22Rv1 (cell line): ENCODE measurements at regions not wholly inside any gene's neighbourhood (a gene's known extent, or its start where the extent isn't known, plus 50 kb on each side); places are given as distances from the start of the nearest gene placed in this dataset.

Source experiments
- CTCF ChIP-seq: fragments of 450-650 bp; IDR thresholded peaks from 2 replicates; pipeline ENCODE4 v1.5.1; 2017; ENCODE audit warnings: mild to moderate bottlenecking
- ZFX ChIP-seq: fragments of 450-650 bp; IDR thresholded peaks from 2 replicates; pipeline ENCODE4 v1.6.1; 2017; ENCODE audit warnings: antibody characterized with exemption, borderline replicate concordance

- TF ChIP-seq CTCF (no peak), ZFX (no peak)
Measured at GRCh38 chr6:15158821-15159619, 86.8 kb upstream of the JARID2 start.
